ENCODE measurements at regions not wholly inside any gene's neighbourhood (a gene's known extent, or its start where the extent isn't known, plus 50 kb on each side); places are given as distances from the start of the nearest gene placed in this dataset.

DNA sequence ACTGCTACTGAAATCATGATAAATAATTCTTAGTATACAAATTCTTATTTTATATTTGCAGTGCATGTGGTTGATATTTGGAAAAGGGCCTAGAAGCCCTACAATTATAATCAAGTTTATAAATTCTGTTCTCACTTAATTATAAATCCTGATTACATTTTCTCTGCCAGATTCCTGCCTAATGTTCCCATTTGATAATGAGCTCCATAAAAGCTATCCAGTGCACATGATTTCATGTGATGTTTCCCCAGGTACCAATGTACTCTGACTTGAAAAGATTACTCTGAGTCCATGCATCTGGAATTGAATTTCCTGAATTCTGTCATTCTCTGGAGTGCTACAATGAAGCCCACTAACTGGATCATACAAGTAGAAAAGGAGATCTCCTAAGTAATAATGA lies 292.2 kb downstream of the FRK start:
- TF ChIP-seq POLR2A (IDR thresholded peaks at IDR 0.05; ENCODE audit: low read length) (no peak), GATA1 (IDR thresholded peaks at IDR 0.05; ENCODE audit: low read depth, low read length) (no peak)
